RWPE1 (cell line): ENCODE measurements at regions not wholly inside any gene's neighbourhood (a gene's known extent, or its start where the extent isn't known, plus 50 kb on each side); places are given as distances from the start of the nearest gene placed in this dataset.
"Not testable (repeated sequence)": the region's sequence is repeated elsewhere in the genome, so short reads cannot be mapped to it uniquely, and the experiment has no call there.

Experiments
- CTCF ChIA-PET: fragments of 350-600 bp; sonication (Branson Sonifier 250); formaldehyde crosslinking; extraction: SDS; loops from one replicate; lab custom pipeline; 2021; lab: Yijun Ruan, JAX
- POLR2A ChIA-PET: fragments of 400-600 bp; formaldehyde crosslinking; extraction: SDS; loops from one replicate; lab custom pipeline; 2020; ENCODE audit warnings: antibody characterized with exemption; ENCODE audit not compliant: low non-redundant PET; lab: Yijun Ruan, JAX
- DNase-seq: peaks from one replicate; pipeline ENCODE4 v3.0.0; 2012; ENCODE audit warnings: low spot score
- H3K27ac ChIP-seq: fragments of 450-650 bp; 2 replicates; pipeline ENCODE4 v1.5.1; 2017
- CTCF ChIP-seq: fragments of 450-650 bp; conservative IDR thresholded peaks from 2 replicates; pipeline ENCODE4 v1.5.1; 2017; ENCODE audit warnings: low read depth, mild to moderate bottlenecking

GRCh38 chr7:69108097-69108496, 490.2 kb upstream of the AUTS2 start:
- ChIA-PET CTCF (no interaction called here), POLR2A (no interaction called here)
- DNase-seq = no peak
- no peak for TF ChIP-seq CTCF
- no peak overlapping the region for H3K27ac ChIP-seq

GRCh38 chr7:69109246-69109645, 489.0 kb upstream of the AUTS2 start:
- DNase-seq = no peak
- POLR2A ChIA-PET = no interaction called here
- CTCF ChIA-PET = no interaction called here
- no peak overlapping the region for H3K27ac ChIP-seq
- no peak for TF ChIP-seq CTCF

GRCh38 chr7:69109879-69110278, 488.4 kb upstream of the AUTS2 start:
- H3K27ac ChIP-seq = no peak overlapping the region
- DNase-seq = no peak
- TF ChIP-seq CTCF = no peak
- CTCF ChIA-PET = no interaction called here
- POLR2A ChIA-PET = no interaction called here

GRCh38 chr7:69110450-69111050, 487.7 kb upstream of the AUTS2 start:
- ChIA-PET POLR2A (no interaction called here), CTCF (no interaction called here)

GRCh38 chr7:69114374-69114773, 483.9 kb upstream of the AUTS2 start:
- H3K27ac ChIP-seq = no peak overlapping the region
- ChIA-PET CTCF (no interaction called here), POLR2A (no interaction called here)
- no peak for TF ChIP-seq CTCF
- DNase-seq = no peak

More at GRCh38 chr7:69110450-69111050, 487.7 kb upstream of the AUTS2 start:
- no peak for DNase-seq
- no peak for TF ChIP-seq CTCF
- no peak overlapping the region for H3K27ac ChIP-seq

- no peak for DNase-seq
- no peak for TF ChIP-seq CTCF
- ChIA-PET POLR2A (no interaction called here), CTCF (no interaction called here)
- no peak overlapping the region for H3K27ac ChIP-seq
Measured at GRCh38 chr7:69115788-69116187, 482.5 kb upstream of the AUTS2 start.

- H3K27ac ChIP-seq, CTCF ChIA-PET, DNase-seq, POLR2A ChIA-PET: not testable (repeated sequence)
Measured at GRCh38 chr7:69116196-69116595, 482.1 kb upstream of the AUTS2 start.
